B cell (primary cell): ENCODE measurements at regions not wholly inside any gene's neighbourhood (a gene's known extent, or its start where the extent isn't known, plus 50 kb on each side); places are given as distances from the start of the nearest gene placed in this dataset.
"Not testable (repeated sequence)": the region's sequence is repeated elsewhere in the genome, so short reads cannot be mapped to it uniquely, and the experiment has no call there.

Source experiments
- ATAC-seq: fragments of 200-7000 bp; cut with Tn5 transposase; one replicate; pipeline ENCODE4 v1.10.0; 2021; ENCODE audit warnings: low read depth, mild to moderate bottlenecking, moderate number of reproducible peaks, moderate library complexity
- CTCF ChIA-PET: fragments of 350-600 bp; sonication (Branson Sonifier 250); formaldehyde crosslinking; loops from one replicate; lab custom pipeline; 2021; ENCODE audit warnings: antibody characterized with exemption, inconsistent platforms; lab: Charles Lee
- POLR2A ChIA-PET: fragments of 350-600 bp; sonication (Branson Sonifier 250); formaldehyde crosslinking; loops from one replicate; lab custom pipeline; 2021; ENCODE audit warnings: antibody characterized with exemption; lab: Charles Lee
- DNase-seq: peaks from one replicate; pipeline ENCODE4 v3.0.0; 2013
- H2AFZ ChIP-seq: 2 replicates; pipeline ENCODE4 v1.6.1; 2012; ENCODE audit warnings: mild to moderate bottlenecking, low read depth, low read length; ENCODE audit not compliant: insufficient read depth, poor library complexity, severe bottlenecking
- H3K27ac ChIP-seq, 2 donors: 1 replicate in 1 of 2; 2 replicates in 1 of 2; pipeline ENCODE4 v1.5.1; 2012 to 2013; ENCODE audit warnings: low read length in 2 of 2, mild to moderate bottlenecking in 2 of 2, moderate library complexity in 1 of 2
- H3K27me3 ChIP-seq, 4 experiments: fragments of 200-600 bp in 1 of 4; sonication (generic) in 1 of 4; replicated peaks in 1 of 4; 1 replicate in 2 of 4; 2 replicates in 2 of 4; pipeline versions ENCODE4 v1.6.1 to v1.7.0; 2013 to 2016; ENCODE audit warnings: low read length in 3 of 4, mild to moderate bottlenecking in 2 of 4, mixed read lengths in 1 of 4, moderate library complexity in 1 of 4; ENCODE audit not compliant: insufficient read depth in 4 of 4, control insufficient read depth in 3 of 4; ENCODE audit errors: control extremely low read depth in 1 of 4
- H3K36me3 ChIP-seq, 2 experiments: replicated peaks in 1 of 2; 1 replicate in 1 of 2; 2 replicates in 1 of 2; pipeline versions ENCODE4 v1.6.1 to v1.7.1; 2013; ENCODE audit warnings: low read length in 1 of 2; ENCODE audit not compliant: insufficient read depth in 2 of 2, control insufficient read depth in 1 of 2; ENCODE audit errors: control extremely low read depth in 1 of 2, extremely low read depth in 1 of 2
- H3K4me1 ChIP-seq, 2 donors: fragments of 200-600 bp in 1 of 2; sonication (generic) in 1 of 2; 1 replicate in 1 of 2; 2 replicates in 1 of 2; pipeline versions ENCODE4 v1.5.1 to v1.6.1; 2013 to 2017; ENCODE audit warnings: low read length in 2 of 2; ENCODE audit not compliant: control insufficient read depth in 2 of 2, insufficient read depth in 2 of 2
- H3K4me2 ChIP-seq: replicated peaks from 2 replicates; pipeline ENCODE3; 2012; ENCODE audit warnings: mild to moderate bottlenecking, low read depth, low read length; ENCODE audit not compliant: poor library complexity, severe bottlenecking
- H3K4me3 ChIP-seq, 5 experiments: fragments of 200-600 bp in 1 of 5; sonication (generic) in 1 of 5; 1 replicate in 3 of 5; 2 replicates in 2 of 5; pipeline versions ENCODE4 v1.5.1 to v1.7.0; 2011 to 2016; ENCODE audit warnings: low read length in 4 of 5, mild to moderate bottlenecking in 4 of 5, low read depth in 2 of 5, control low read depth in 1 of 5, moderate library complexity in 1 of 5; ENCODE audit not compliant: insufficient read depth in 1 of 5; ENCODE audit errors: control extremely low read depth in 1 of 5, extremely low read depth in 1 of 5
- H3K79me2 ChIP-seq: fragments of 200-600 bp; sonication (generic); one replicate; pipeline ENCODE4 v1.6.0; 2016; ENCODE audit warnings: low read length; ENCODE audit not compliant: control insufficient read depth, insufficient read depth
- H3K9ac ChIP-seq: fragments of 200-600 bp; sonication (generic); 2 replicates; pipeline ENCODE4 v1.6.1; 2017; ENCODE audit warnings: mild to moderate bottlenecking, low read length, moderate library complexity
- H3K9me3 ChIP-seq, 3 donors: one replicate each; pipeline versions ENCODE4 v1.6.1 to v1.7.1; 2013; ENCODE audit warnings: low read length in 2 of 3; ENCODE audit not compliant: control insufficient read depth in 2 of 3, insufficient read depth in 1 of 3; ENCODE audit errors: control extremely low read depth in 1 of 3
- H4K20me1 ChIP-seq: 2 replicates; pipeline ENCODE4 v1.6.0; 2012; ENCODE audit warnings: mild to moderate bottlenecking, low read length; ENCODE audit not compliant: insufficient read depth, control insufficient read depth, poor library complexity, severe bottlenecking
- H3K27ac Mint-ChIP-seq: one replicate; pipeline ENCODE4 v1.8.0; 2021; ENCODE audit warnings: mixed read lengths
- H3K27me3 Mint-ChIP-seq: one replicate; pipeline ENCODE4 v1.8.0; 2021; ENCODE audit warnings: mixed read lengths
- H3K4me1 Mint-ChIP-seq: one replicate; pipeline ENCODE4 v1.8.0; 2021; ENCODE audit warnings: mixed read lengths
- H3K4me3 Mint-ChIP-seq: one replicate; pipeline ENCODE4 v1.8.0; 2021; ENCODE audit warnings: mixed read lengths
- H3K9me3 Mint-ChIP-seq: one replicate; pipeline ENCODE4 v1.8.0; 2022; ENCODE audit warnings: mixed read lengths; ENCODE audit not compliant: insufficient read depth
- WGBS: methylation state at CpG from one replicate; pipeline ENCODE4 v1.1.5; 2013; ENCODE audit warnings: missing lambda C conversion rate; ENCODE audit not compliant: insufficient coverage; 5-methylcytosine and 5-hydroxymethylcytosine counted together
- intact Hi-C: fragments of 100-400 bp; cut with micrococcal nuclease; formaldehyde crosslinking; loops from one replicate; pipeline ENCODE4 v1.10.0; 2022

GRCh38 chr16:21535201-21535600, 64.2 kb upstream of the METTL9 start:
- POLR2A ChIA-PET, H3K27me3 ChIP-seq, H3K9ac ChIP-seq, H3K27me3 Mint-ChIP-seq, H3K27ac Mint-ChIP-seq, H3K4me1 Mint-ChIP-seq, H2AFZ ChIP-seq, H3K4me1 ChIP-seq, ATAC-seq, DNase-seq, H3K9me3 ChIP-seq, CTCF ChIA-PET, H3K4me2 ChIP-seq, H3K4me3 ChIP-seq, H3K27ac ChIP-seq, H3K36me3 ChIP-seq, H3K4me3 Mint-ChIP-seq, intact Hi-C loops, H3K79me2 ChIP-seq, H4K20me1 ChIP-seq, H3K9me3 Mint-ChIP-seq: not testable (repeated sequence)
- WGBS, result no CpG with 5 or more reads among the region's 7 CpGs

- POLR2A ChIA-PET, result interaction anchor here (0.6 kb wide), 1 partner anchor 17 kb away, joined by 5 read pairs; no protein-coding TSS in a partner anchor
- H2AFZ ChIP-seq, ATAC-seq, H3K9me3 Mint-ChIP-seq, intact Hi-C loops, H3K27ac ChIP-seq, H3K27ac Mint-ChIP-seq, H4K20me1 ChIP-seq, H3K4me3 Mint-ChIP-seq, H3K27me3 ChIP-seq, H3K27me3 Mint-ChIP-seq, H3K79me2 ChIP-seq, DNase-seq, H3K36me3 ChIP-seq, H3K4me2 ChIP-seq, H3K4me3 ChIP-seq, CTCF ChIA-PET, H3K9ac ChIP-seq: not testable (repeated sequence)
- Histone ChIP-seq H3K9me3 (peaks cover 0 to 13% (median 4%) of the 10 kb centered on the region in 3 donors), H3K4me1 (peaks cover 13 to 18% of the 10 kb centered on the region in 2 donors)
- WGBS, result 95% methylated on average over 9 of the region's 16 CpGs
- peaks cover 14% of the 10 kb centered on the region for H3K4me1 Mint-ChIP-seq
These were observed 62.6 kb upstream of the METTL9 start for GRCh38 chr16:21536740-21537139.

GRCh38 chr16:21537598-21537997, 61.8 kb upstream of the METTL9 start:
- Histone ChIP-seq H3K9me3 (peaks cover 0 to 13% (median 4%) of the 10 kb centered on the region in 3 donors), H3K4me1 (peaks cover 13 to 22% of the 10 kb centered on the region in 2 donors)
- ATAC-seq, H3K4me3 Mint-ChIP-seq, DNase-seq, CTCF ChIA-PET, H3K36me3 ChIP-seq, H3K79me2 ChIP-seq, H3K9ac ChIP-seq, intact Hi-C loops, H3K27me3 Mint-ChIP-seq, H4K20me1 ChIP-seq, H3K4me2 ChIP-seq, POLR2A ChIA-PET, H3K4me3 ChIP-seq, H3K27me3 ChIP-seq, H2AFZ ChIP-seq, H3K27ac ChIP-seq, H3K9me3 Mint-ChIP-seq: not testable (repeated sequence)
- WGBS, result no CpG with 5 or more reads among the region's 8 CpGs
- Mint-ChIP-seq H3K4me1 (peaks cover 18% of the 10 kb centered on the region), H3K27ac (peak overlapping the region; percentile 20)

GRCh38 chr16:21539107-21539618, 60.2 kb upstream of the METTL9 start:
- H3K27ac ChIP-seq, H3K79me2 ChIP-seq, intact Hi-C loops, H2AFZ ChIP-seq, H3K4me3 Mint-ChIP-seq, H3K27me3 ChIP-seq, CTCF ChIA-PET, H3K36me3 ChIP-seq, H3K27me3 Mint-ChIP-seq, DNase-seq, H4K20me1 ChIP-seq, H3K4me3 ChIP-seq, H3K4me2 ChIP-seq, H3K9me3 Mint-ChIP-seq, POLR2A ChIA-PET, H3K9me3 ChIP-seq, ATAC-seq, H3K9ac ChIP-seq: not testable (repeated sequence)
- WGBS, result 68% methylated on average over 5 of the region's 9 CpGs
- H3K4me1 ChIP-seq, result peaks cover 13 to 27% of the 10 kb centered on the region in 2 donors
- peak overlapping the region; percentile 20 for H3K27ac Mint-ChIP-seq
- peaks cover 21% of the 10 kb centered on the region for H3K4me1 Mint-ChIP-seq
